Stimulated activated CD4-positive, alpha-beta T cell treated with anti-CD3 and anti-CD28 coated beads, Interleukin-2, amount 100 ng/mL, for 24 hours (primary cell): ENCODE measurements at regions not wholly inside any gene's neighbourhood (a gene's known extent, or its start where the extent isn't known, plus 50 kb on each side); places are given as distances from the start of the nearest gene placed in this dataset.
A peak's percentile ranks its signal among the peaks of the same experiment; 100 is the strongest.
"Not testable (repeated sequence)": the region's sequence is repeated elsewhere in the genome, so short reads cannot be mapped to it uniquely, and the experiment has no call there.

Experiments used
- DNase-seq, 2 donors: peaks; one replicate each; pipeline ENCODE4 v3.0.0-alpha.2; 2020

- no peak for DNase-seq
These were observed 172.4 kb upstream of the PWP1 start for GRCh38 chr12:107513184-107513583.

GRCh38 chr12:107513636-107514400 lies 171.8 kb upstream of the PWP1 start:
- DNase-seq = no peak

GRCh38 chr12:107514887-107515445 lies 170.6 kb upstream of the PWP1 start:
- DNase-seq = no peak

GRCh38 chr12:107515446-107515958 lies 170.1 kb upstream of the PWP1 start:
- peak in 1 of 2 donors; percentile 11 for DNase-seq

DNA sequence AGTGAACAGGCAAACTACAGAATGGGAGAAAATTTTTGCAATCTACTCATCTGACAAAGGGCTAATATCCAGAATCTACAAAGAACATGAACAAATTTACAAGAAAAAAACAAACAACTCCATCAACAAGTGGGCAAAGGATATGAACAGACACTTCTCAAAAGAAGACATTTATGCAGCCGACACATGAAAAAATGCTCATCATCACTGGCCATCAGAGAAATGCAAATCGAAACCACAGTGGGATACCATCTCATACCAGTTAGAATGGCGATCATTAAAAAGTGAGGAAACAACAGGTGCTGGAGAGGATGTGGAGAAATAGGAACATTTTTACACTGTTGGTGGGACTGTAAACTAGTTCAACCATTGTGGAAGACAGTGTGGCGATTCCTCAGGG lies 167.8 kb upstream of the PWP1 start:
- not testable (repeated sequence) for DNase-seq

- DNase-seq = no peak
These were observed 166.7 kb upstream of the PWP1 start for GRCh38 chr12:107518868-107519267.

DNA sequence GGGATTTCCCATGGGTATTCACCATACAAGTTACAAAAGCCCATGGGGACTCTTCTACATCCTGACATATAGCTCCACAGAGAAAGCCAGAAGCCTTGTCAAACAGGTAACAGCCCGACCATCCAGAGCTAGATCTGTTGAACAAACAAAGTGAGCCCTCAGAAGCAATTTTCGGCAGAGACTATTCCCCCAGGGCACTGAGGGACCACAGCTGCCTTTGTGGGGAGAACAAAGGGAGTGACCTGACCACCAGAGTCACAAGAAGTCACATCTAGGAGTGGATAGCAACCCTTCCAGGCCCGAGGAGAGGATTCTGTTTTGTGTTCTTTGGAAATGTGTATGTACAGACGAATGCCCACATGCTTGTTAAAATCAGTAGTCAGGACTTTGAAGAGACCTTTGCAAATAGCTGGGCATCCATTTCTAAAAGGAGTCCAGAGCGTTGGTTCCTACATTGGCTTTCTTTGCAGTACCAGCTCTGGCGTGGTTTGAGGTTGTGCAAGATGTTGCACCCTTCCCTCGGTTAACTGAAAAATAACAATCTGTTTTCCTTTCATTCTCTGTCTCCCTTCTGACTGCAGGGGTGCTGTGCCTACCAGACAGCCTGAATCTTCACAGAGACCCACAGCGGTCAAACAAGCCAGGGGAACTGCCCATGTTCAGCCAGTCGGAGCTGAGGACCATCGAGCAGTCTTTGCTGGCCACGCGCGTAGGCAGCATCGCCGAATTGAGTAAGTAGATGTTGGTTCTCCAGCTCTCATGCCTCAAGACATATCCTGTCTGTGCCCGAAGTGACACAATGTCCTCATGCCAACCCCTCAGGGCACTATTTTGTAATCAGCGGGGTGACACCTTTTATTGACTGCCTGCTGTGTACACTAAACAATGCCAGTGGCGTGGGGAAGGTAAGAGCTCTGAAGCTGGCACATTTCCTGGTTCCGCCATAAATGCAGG lies 165.4 kb upstream of the PWP1 start:
- no peak for DNase-seq

GRCh38 chr12:107521826-107522355 lies 163.7 kb upstream of the PWP1 start:
- no peak for DNase-seq

GRCh38 chr12:107522692-107523477 lies 162.7 kb upstream of the PWP1 start:
- no peak for DNase-seq

DNA sequence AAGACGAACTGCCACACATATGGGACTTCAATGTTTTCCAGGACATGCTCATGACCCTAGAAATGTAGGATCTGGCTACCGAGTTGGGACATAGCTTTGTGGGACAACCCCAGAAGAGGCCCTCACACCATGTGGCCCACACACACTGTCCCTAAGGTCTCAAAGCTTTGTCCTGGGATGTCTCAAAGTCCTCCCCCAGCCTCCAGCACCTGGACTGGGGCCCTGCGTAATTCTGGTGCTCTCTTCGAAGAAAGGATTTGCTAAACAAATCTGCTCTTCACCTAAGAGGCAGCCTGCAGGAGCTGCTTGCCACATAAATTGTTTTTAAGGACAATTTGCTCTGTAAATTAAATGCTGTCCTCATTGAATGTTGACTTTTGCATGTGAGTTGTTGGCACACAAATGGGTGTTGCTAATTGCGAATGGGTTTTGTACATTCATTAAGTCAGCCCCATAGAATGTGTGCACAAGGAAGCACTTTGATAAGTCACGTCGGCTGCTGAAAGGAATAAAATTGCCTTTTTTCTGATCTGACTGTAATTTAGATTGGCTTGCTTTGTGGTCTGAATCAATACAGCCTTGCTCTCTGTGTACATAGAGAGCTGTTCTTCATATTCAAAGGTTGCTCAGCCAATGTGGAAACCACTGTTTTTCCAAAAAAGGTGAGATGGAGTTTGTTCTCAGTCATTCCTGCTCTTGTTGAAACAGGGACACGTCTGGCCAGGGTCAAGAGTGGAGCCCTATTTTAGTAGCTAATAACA lies 161.6 kb upstream of the PWP1 start:
- DNase-seq = no peak

DNA sequence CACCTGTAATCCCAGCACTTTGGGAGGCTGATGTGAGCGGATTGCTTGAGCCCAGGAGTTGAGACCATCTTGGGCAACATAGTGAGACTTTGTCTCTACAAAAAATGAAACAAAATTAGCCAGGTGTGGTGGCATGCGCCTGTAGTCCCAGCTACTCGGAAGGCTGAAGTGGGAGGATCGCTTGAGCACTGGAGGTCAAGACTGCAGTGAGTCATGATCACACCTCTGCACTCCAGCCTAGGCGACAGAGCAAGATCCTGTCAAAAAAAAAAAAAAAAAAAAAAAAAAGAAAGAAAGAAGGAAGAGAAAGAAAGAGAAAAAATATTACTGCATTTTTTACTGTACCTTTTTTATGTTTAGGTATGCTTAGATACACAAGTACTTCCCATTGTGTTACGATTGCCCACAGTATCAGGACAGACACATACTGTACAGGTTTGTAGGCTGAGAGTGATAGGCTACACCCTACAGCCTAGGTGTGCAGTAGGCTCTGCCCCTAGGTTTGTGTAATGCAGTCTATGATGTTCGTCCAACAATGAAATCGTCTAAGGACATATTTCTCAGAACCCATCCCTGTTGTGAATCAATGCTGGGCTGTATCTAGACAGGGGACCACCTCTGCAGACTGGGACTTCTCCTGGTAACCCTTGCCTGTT lies 160.4 kb upstream of the PWP1 start:
- DNase-seq = no peak

DNA sequence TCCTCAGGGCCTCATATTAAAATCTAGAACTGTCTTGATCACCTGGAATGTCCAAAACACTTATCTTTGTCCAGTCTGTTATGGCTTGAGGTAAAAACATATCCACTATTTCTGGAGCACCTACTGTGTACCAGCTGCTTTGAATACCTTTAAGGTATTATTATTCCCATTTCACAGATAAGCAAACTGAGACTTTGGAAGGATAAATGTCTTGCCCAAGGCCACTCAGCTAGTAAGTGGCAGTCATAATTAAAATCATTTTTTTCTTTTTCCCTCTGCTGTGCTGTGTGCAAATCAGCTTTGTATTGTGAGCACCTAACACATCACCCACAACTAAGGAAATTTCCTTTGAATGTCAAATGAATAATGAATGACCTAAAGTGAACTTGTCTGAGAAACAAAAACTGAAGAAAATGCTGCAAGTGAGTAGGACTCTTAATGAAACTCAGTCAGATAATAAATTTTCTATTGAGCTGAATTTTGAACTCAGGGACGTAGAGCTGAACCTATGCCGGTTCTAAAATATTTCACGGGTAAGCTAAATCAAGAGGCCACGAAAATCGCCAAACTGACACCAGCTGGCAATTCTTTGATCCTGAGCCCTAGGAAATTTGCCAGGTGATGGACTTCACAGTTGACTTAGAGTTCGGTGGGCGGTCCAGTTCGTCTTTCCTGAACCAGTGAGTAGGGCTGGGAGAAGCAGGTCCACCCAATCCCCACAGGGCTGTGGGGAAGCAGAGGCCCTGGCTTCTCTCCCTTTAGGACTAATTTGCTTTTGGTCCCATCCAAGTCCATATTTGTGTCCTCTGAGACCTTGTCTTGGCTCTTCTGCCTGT lies 159.7 kb upstream of the PWP1 start:
- DNase-seq = no peak

DNA sequence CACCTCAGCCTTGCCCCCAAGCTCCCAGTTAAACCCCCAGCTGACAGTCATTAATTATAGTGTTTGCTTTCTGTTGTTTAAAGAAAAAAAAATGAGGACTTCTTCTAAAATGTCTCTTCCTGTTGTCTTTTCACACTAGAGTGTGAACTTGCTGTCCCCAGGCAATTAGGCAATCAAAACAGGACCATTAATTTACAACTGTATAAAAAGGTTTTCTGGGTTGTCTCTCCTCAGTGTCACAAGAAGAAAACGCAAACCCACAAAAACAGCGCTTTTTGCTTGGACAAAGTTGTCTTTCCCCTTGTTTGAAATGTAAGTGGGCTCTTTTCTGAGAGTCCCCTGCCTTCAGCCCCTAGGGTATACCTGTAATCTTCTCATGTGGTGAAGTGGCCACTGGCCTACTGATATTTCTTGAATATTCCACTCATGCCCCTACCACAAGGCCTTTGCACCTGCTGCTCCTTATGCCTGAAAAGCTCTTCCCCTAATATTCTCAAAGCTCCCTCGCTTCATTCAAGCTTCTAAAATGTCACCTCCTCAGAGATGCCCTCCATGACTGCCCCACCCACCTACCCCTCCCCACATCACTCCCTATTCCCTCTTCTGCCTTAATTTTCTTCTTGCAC lies 158.9 kb upstream of the PWP1 start:
- no peak for DNase-seq

- DNase-seq = no peak
These were observed 156.8 kb upstream of the PWP1 start for GRCh38 chr12:107528731-107529365.

GRCh38 chr12:107529991-107530390 lies 155.6 kb upstream of the PWP1 start:
- DNase-seq = no peak

GRCh38 chr12:107530701-107531100 lies 154.9 kb upstream of the PWP1 start:
- DNase-seq = no peak

- no peak for DNase-seq
These were observed 152.4 kb upstream of the PWP1 start for GRCh38 chr12:107533218-107533617.

GRCh38 chr12:107536613-107537012 lies 149.0 kb upstream of the PWP1 start:
- DNase-seq = no peak
